ENCODE measurements at regions not wholly inside any gene's neighbourhood (a gene's known extent, or its start where the extent isn't known, plus 50 kb on each side); places are given as distances from the start of the nearest gene placed in this dataset.
"Not testable (repeated sequence)": the region's sequence is repeated elsewhere in the genome, so short reads cannot be mapped to it uniquely, and the experiment has no call there.

DNA sequence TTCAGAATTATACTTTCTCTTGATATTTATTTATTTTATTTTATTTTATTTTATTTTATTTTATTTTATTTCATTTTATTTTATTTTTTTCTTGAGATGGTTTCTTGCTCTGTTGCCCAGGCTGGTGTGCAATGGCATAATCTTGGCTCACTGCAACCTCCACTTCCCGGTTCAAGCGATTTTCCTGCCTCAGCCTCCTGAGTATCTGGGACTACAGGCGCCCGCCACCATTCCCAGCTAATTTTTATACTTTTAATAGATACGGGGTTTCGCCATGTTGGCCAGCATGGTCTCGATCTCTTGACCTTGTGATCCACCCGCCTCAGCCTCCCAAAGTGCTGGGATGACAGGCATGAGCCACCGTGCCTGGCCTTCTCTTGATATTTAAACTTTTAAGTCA is 3905.2 kb upstream of the OR11H1 start:
- TF ChIP-seq, protein P1, sequence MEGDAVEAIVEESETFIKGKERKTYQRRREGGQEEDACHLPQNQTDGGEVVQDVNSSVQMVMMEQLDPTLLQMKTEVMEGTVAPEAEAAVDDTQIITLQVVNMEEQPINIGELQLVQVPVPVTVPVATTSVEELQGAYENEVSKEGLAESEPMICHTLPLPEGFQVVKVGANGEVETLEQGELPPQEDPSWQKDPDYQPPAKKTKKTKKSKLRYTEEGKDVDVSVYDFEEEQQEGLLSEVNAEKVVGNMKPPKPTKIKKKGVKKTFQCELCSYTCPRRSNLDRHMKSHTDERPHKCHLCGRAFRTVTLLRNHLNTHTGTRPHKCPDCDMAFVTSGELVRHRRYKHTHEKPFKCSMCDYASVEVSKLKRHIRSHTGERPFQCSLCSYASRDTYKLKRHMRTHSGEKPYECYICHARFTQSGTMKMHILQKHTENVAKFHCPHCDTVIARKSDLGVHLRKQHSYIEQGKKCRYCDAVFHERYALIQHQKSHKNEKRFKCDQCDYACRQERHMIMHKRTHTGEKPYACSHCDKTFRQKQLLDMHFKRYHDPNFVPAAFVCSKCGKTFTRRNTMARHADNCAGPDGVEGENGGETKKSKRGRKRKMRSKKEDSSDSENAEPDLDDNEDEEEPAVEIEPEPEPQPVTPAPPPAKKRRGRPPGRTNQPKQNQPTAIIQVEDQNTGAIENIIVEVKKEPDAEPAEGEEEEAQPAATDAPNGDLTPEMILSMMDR (IDR thresholded peaks at IDR 0.05; ENCODE audit: low read depth, low read length), result not testable (repeated sequence)
- not testable (repeated sequence) for TF ChIP-seq POLR2A (IDR thresholded peaks at IDR 0.05; ENCODE audit: extremely low read depth, insufficient read length); MAX (IDR thresholded peaks at IDR 0.05; ENCODE audit: low read depth, low read length)
